ENCODE measurements at regions not wholly inside any gene's neighbourhood (a gene's known extent, or its start where the extent isn't known, plus 50 kb on each side); places are given as distances from the start of the nearest gene placed in this dataset.

GRCh38 chr22:44365832-44366231 is 53.1 kb upstream of the SHISAL1 start:
- ChIA-PET CTCF (interaction anchor here (0.8 kb wide), 1 partner anchor 13 kb away, joined by 3 read pairs; no protein-coding TSS in a partner anchor), POLR2A (no interaction called here)
- no peak overlapping the region for H3K4me3 ChIP-seq (replicated peaks in 1 of 3; ENCODE audit: insufficient read depth in 1 of 3, low read depth in 1 of 3, low read length in 3 of 3)
- intact Hi-C loops (cut with micrococcal nuclease), result loop anchor here (1.0 to 10.0 kb wide), 2 partner anchors 13 to 259 kb away; no protein-coding TSS in a partner anchor
- H3K9me3 ChIP-seq (replicated peaks; ENCODE audit: control insufficient read depth, insufficient read depth, low read length), result no peaks in the 10 kb centered on the region
- peaks cover 22% of the 10 kb centered on the region for H3K4me1 ChIP-seq (ENCODE audit: control insufficient read depth, extremely low read depth, insufficient read depth, low read length)
- no TSS peak for BruUV-seq (replicated peaks)
- no peaks in the 10 kb centered on the region for H3K36me3 ChIP-seq (ENCODE audit: control insufficient read depth in 2 of 2, extremely low read depth in 1 of 2, insufficient read depth in 2 of 2, low read length in 2 of 2)
- no peak for TF ChIP-seq JUN (IDR thresholded peaks at IDR 0.05; ENCODE audit: borderline replicate concordance, insufficient read depth, insufficient read length, low read depth)
- no peak for TF ChIP-seq MAX (IDR thresholded peaks at IDR 0.05; ENCODE audit: insufficient read depth, insufficient read length)
- no peak for TF ChIP-seq POLR2A (IDR thresholded peaks at IDR 0.05; ENCODE audit: low read depth, low read length)
- no peak for TF ChIP-seq POLR2AphosphoS5 (IDR thresholded peaks at IDR 0.05; ENCODE audit: insufficient read depth, low read depth, low read length)
- no peak for TF ChIP-seq CTCF (IDR thresholded peaks at IDR 0.05; ENCODE audit: extremely low read depth in 1 of 2, insufficient read depth in 1 of 2, low read depth in 1 of 2, low read length in 2 of 2)
- no peak overlapping the region for H3K4me2 ChIP-seq (ENCODE audit: insufficient read depth, low read length)
- H3K27me3 ChIP-seq (ENCODE audit: control insufficient read depth in 2 of 2, insufficient read depth in 2 of 2, low read length in 2 of 2), result no peaks in the 10 kb centered on the region
- no peaks in the 10 kb centered on the region for H4K20me1 ChIP-seq (replicated peaks; ENCODE audit: control insufficient read depth, extremely low read depth, insufficient read depth, low read length)
- no peak overlapping the region for H2AFZ ChIP-seq (ENCODE audit: low read depth, low read length)
- no peak for DNase-seq (ENCODE audit: low read depth, low spot score)
- no peaks in the 10 kb centered on the region for H3K79me2 ChIP-seq (ENCODE audit: control insufficient read depth, insufficient read depth, low read length)
- no peak overlapping the region for H3K27ac ChIP-seq (ENCODE audit: insufficient read depth, low read depth, low read length)
- FAIRE-seq, result no peak
- no peaks in the 10 kb centered on the region for H3K9me1 ChIP-seq (replicated peaks; ENCODE audit: control insufficient read depth, extremely low read depth, insufficient read depth, low read length)
- dilution Hi-C loops (cut with MboI; ENCODE audit: extremely low pct_ligation_motif_present, low sequenced_read_pairs), result no loop called here
- no peak overlapping the region for H3K9ac ChIP-seq (replicated peaks; ENCODE audit: extremely low read depth, insufficient read depth, low read length)

GRCh38 chr22:44365191-44365590 is 52.4 kb upstream of the SHISAL1 start:
- no peaks in the 10 kb centered on the region for H3K9me1 ChIP-seq (replicated peaks; ENCODE audit: control insufficient read depth, extremely low read depth, insufficient read depth, low read length)
- no peak for FAIRE-seq
- H2AFZ ChIP-seq (ENCODE audit: low read depth, low read length), result no peak overlapping the region
- no peak overlapping the region for H3K27ac ChIP-seq (ENCODE audit: insufficient read depth, low read depth, low read length)
- no peak overlapping the region for H3K4me3 ChIP-seq (replicated peaks in 1 of 3; ENCODE audit: insufficient read depth in 1 of 3, low read depth in 1 of 3, low read length in 3 of 3)
- no peaks in the 10 kb centered on the region for H3K9me3 ChIP-seq (replicated peaks; ENCODE audit: control insufficient read depth, insufficient read depth, low read length)
- H3K27me3 ChIP-seq (ENCODE audit: control insufficient read depth in 2 of 2, insufficient read depth in 2 of 2, low read length in 2 of 2), result no peaks in the 10 kb centered on the region
- H3K4me1 ChIP-seq (ENCODE audit: control insufficient read depth, extremely low read depth, insufficient read depth, low read length), result peaks cover 22% of the 10 kb centered on the region
- H3K79me2 ChIP-seq (ENCODE audit: control insufficient read depth, insufficient read depth, low read length), result no peaks in the 10 kb centered on the region
- no TSS peak for BruUV-seq (replicated peaks)
- DNase-seq (ENCODE audit: low read depth, low spot score), result no peak
- H4K20me1 ChIP-seq (replicated peaks; ENCODE audit: control insufficient read depth, extremely low read depth, insufficient read depth, low read length), result no peaks in the 10 kb centered on the region
- no peak overlapping the region for H3K9ac ChIP-seq (replicated peaks; ENCODE audit: extremely low read depth, insufficient read depth, low read length)
- ChIA-PET CTCF (no interaction called here), POLR2A (no interaction called here)
- H3K4me2 ChIP-seq (ENCODE audit: insufficient read depth, low read length), result no peak overlapping the region
- no peak for TF ChIP-seq CTCF (IDR thresholded peaks at IDR 0.05; ENCODE audit: extremely low read depth in 1 of 2, insufficient read depth in 1 of 2, low read depth in 1 of 2, low read length in 2 of 2)
- no peak for TF ChIP-seq MAX (IDR thresholded peaks at IDR 0.05; ENCODE audit: insufficient read depth, insufficient read length)
- no peak for TF ChIP-seq GATA2 (IDR thresholded peaks at IDR 0.05; ENCODE audit: insufficient read depth, insufficient read length, low read depth, low read length)
- TF ChIP-seq FOS (IDR thresholded peaks at IDR 0.05; ENCODE audit: borderline replicate concordance, insufficient read depth, low read length), result no peak
- no peak for TF ChIP-seq POLR2A (IDR thresholded peaks at IDR 0.05; ENCODE audit: low read depth, low read length)
- TF ChIP-seq EZH2 (IDR thresholded peaks at IDR 0.05; ENCODE audit: borderline replicate concordance, low read depth, low read length, severe bottlenecking), result no peak
- TF ChIP-seq MYC (IDR thresholded peaks at IDR 0.05; ENCODE audit: low read depth, low read length), result no peak
- TF ChIP-seq POLR2AphosphoS5 (IDR thresholded peaks at IDR 0.05; ENCODE audit: insufficient read depth, low read depth, low read length), result no peak
- TF ChIP-seq JUN (IDR thresholded peaks at IDR 0.05; ENCODE audit: borderline replicate concordance, insufficient read depth, insufficient read length, low read depth), result no peak
- intact Hi-C loops (cut with micrococcal nuclease) (loop anchor here (10.0 kb wide), 1 partner anchor 260 kb away; no protein-coding TSS in a partner anchor), dilution Hi-C loops (cut with MboI; ENCODE audit: extremely low pct_ligation_motif_present, low sequenced_read_pairs) (no loop called here)
- no peaks in the 10 kb centered on the region for H3K36me3 ChIP-seq (ENCODE audit: control insufficient read depth in 2 of 2, extremely low read depth in 1 of 2, insufficient read depth in 2 of 2, low read length in 2 of 2)

Data from endothelial cell of umbilical vein (primary cell).